ENCODE measurements at regions not wholly inside any gene's neighbourhood (a gene's known extent, or its start where the extent isn't known, plus 50 kb on each side); places are given as distances from the start of the nearest gene placed in this dataset.

GRCh38 chr9:84146893-84147710 is 166.5 kb downstream of the RMI1 start:
- H3K4me3 ChIP-seq (ENCODE audit: low read depth, low read length), result no peak overlapping the region
- in situ Hi-C loops (cut with HindIII; ENCODE audit: low sequenced_read_pairs), result no loop called here
- no peak for TF ChIP-seq CTCF (IDR thresholded peaks at IDR 0.05; ENCODE audit: low read depth, low read length, missing control alignments)
- DNase-seq (ENCODE audit: low read depth), result no peak

DNA sequence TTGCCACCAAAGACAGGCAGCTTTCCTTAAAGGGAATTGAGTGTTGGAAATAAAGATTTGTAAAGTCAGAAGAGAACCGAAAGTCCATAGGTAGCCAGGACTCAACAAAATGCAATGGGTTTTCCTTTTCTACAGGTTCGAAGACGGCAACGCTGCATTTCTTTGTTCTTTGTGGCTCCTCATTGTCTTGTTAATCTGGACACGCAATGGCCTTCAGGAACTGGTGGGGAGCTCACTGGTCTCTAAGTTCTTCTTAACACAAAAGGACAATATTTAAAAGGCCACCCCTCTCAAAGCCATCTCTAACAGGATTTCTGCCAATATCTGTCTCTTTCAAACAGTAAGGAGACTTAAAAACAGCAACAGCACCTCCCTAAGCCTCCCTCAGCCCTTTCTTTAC is 170.6 kb downstream of the RMI1 start:
- TF ChIP-seq CTCF (IDR thresholded peaks at IDR 0.05; ENCODE audit: low read depth, low read length, missing control alignments), result no peak
- DNase-seq (ENCODE audit: low read depth), result no peak
- no peak overlapping the region for H3K4me3 ChIP-seq (ENCODE audit: low read depth, low read length)
- in situ Hi-C loops (cut with HindIII; ENCODE audit: low sequenced_read_pairs), result no loop called here

DNA sequence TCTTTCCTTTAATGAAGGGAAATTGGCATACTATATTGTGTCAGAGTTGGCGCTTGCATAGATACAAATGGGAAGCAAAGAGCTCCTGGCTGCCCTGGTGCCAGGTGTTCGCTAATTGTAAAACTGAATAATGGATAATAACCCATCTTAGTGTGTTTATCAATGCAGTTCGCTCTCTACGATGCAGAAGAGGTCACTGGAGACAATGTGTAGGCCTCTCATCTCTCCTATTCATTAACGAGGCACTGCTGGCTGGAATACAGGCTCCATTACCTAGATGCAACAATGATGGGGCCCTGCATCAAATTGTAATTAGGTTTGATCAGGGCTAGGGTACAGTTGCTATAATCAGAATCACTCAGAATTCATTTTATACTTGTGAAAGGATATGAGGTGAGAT is 171.0 kb downstream of the RMI1 start:
- in situ Hi-C loops (cut with HindIII; ENCODE audit: low sequenced_read_pairs), result no loop called here

GRCh38 chr9:84152204-84152603 is 171.6 kb downstream of the RMI1 start:
- in situ Hi-C loops (cut with HindIII; ENCODE audit: low sequenced_read_pairs), result no loop called here
- DNase-seq (ENCODE audit: low read depth), result no peak
- TF ChIP-seq CTCF (IDR thresholded peaks at IDR 0.05; ENCODE audit: low read depth, low read length, missing control alignments), result no peak
- no peak overlapping the region for H3K4me3 ChIP-seq (ENCODE audit: low read depth, low read length)

More for the DNA sequence above, 171.0 kb downstream of the RMI1 start:
- H3K4me3 ChIP-seq (ENCODE audit: low read depth, low read length), result no peak overlapping the region
- DNase-seq (ENCODE audit: low read depth), result no peak
- TF ChIP-seq CTCF (IDR thresholded peaks at IDR 0.05; ENCODE audit: low read depth, low read length, missing control alignments), result no peak

- no peak for DNase-seq (ENCODE audit: low read depth)
- H3K4me3 ChIP-seq (ENCODE audit: low read depth, low read length), result no peak overlapping the region
- in situ Hi-C loops (cut with HindIII; ENCODE audit: low sequenced_read_pairs), result no loop called here
- TF ChIP-seq CTCF (IDR thresholded peaks at IDR 0.05; ENCODE audit: low read depth, low read length, missing control alignments), result no peak
Measured at GRCh38 chr9:84153885-84154284, 173.3 kb downstream of the RMI1 start.

- no peak for DNase-seq (ENCODE audit: low read depth)
- in situ Hi-C loops (cut with HindIII; ENCODE audit: low sequenced_read_pairs), result no loop called here
- no peak overlapping the region for H3K4me3 ChIP-seq (ENCODE audit: low read depth, low read length)
- TF ChIP-seq CTCF (IDR thresholded peaks at IDR 0.05; ENCODE audit: low read depth, low read length, missing control alignments), result no peak
Measured at GRCh38 chr9:84154320-84154719, 173.7 kb downstream of the RMI1 start.
